Prostate gland (tissue), 2 donors: ENCODE measurements at regions not wholly inside any gene's neighbourhood (a gene's known extent, or its start where the extent isn't known, plus 50 kb on each side); places are given as distances from the start of the nearest gene placed in this dataset.

ENCODE experiments used
- DNase-seq: peaks from one replicate; pipeline ENCODE4 v3.0.0-alpha.2; 2019; ENCODE audit warnings: low spot score
- H3K27ac ChIP-seq, 2 donors: fragments of 200-600 bp; sonication (generic); 2 replicates each; pipeline ENCODE4 v1.5.1; 2017 to 2019
- H3K27me3 ChIP-seq: fragments of 200-600 bp; sonication (generic); replicated peaks from 2 replicates; pipeline ENCODE4 v1.5.1; 2019; ENCODE audit not compliant: insufficient read depth
- H3K36me3 ChIP-seq, 2 donors: fragments of 200-600 bp; sonication (generic); 1 replicate in 1 of 2; 2 replicates in 1 of 2; pipeline versions ENCODE4 v1.5.1 to v1.8.1; 2017 to 2019
- H3K4me1 ChIP-seq: fragments of 200-600 bp; sonication (generic); replicated peaks from 2 replicates; pipeline ENCODE4 v1.5.1; 2019
- H3K4me3 ChIP-seq, 2 donors: fragments of 200-600 bp; sonication (generic); 2 replicates each; pipeline ENCODE4 v1.5.1; 2017 to 2019
- H3K9me3 ChIP-seq: fragments of 200-600 bp; sonication (generic); 2 replicates; pipeline ENCODE4 v1.5.1; 2017
- CTCF ChIP-seq, 4 experiments: fragments of 200-600 bp in 2 of 4; fragments of 450-650 bp in 2 of 4; sonication (generic) in 2 of 4; IDR thresholded peaks; 1 replicate in 3 of 4; 2 replicates in 1 of 4; pipeline ENCODE4 v1.5.1; 2016 to 2019; ENCODE audit warnings: antibody characterized with exemption in 4 of 4, mild to moderate bottlenecking in 2 of 4, moderate library complexity in 2 of 4
- POLR2A ChIP-seq: fragments of 450-650 bp; IDR thresholded peaks from one replicate; pipeline ENCODE4 v1.6.1; 2016; ENCODE audit warnings: antibody characterized with exemption, mild to moderate bottlenecking
- POLR2AphosphoS5 ChIP-seq: sonication (generic); formaldehyde crosslinking; IDR thresholded peaks from one replicate; pipeline ENCODE4 v1.6.1; 2017; ENCODE audit warnings: antibody characterized with exemption
- WGBS: methylation state at CpG from one replicate; pipeline ENCODE4 v1.1.5; 2018; 5-methylcytosine and 5-hydroxymethylcytosine counted together
- intact Hi-C: fragments of 100-400 bp; cut with DNase I; formaldehyde crosslinking; loops from one replicate; pipeline ENCODE4 v1.14.2; 2022

DNA sequence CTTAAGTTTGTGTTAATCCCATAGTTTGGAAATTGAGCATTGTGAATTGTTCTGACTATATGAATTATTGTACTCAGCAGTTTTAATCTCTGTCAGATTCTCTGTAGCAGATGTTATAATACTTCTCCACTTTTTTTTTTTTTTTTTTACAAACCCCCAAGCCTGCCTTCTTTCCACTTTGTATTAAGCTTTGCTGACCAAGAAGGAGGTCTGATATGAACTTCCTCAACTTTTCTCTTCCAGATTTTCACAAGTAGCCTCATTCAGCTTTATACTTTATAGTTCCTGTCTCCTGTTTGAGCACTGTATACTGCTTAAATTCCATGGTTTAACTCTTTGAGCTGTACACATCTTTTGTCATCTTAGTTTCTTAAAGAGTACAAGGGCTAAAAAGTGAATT lies 105.0 kb downstream of the HAUS1 start:
- H3K27ac ChIP-seq, result no peak overlapping the region
- no peaks in the 10 kb centered on the region for H3K36me3 ChIP-seq
- no peaks in the 10 kb centered on the region for H3K4me1 ChIP-seq
- no peak for DNase-seq
- intact Hi-C loops, result no loop called here
- H3K27me3 ChIP-seq, result no peaks in the 10 kb centered on the region
- no peaks in the 10 kb centered on the region for H3K9me3 ChIP-seq
- H3K4me3 ChIP-seq, result no peak overlapping the region
- TF ChIP-seq POLR2AphosphoS5 (no peak), CTCF (IDR thresholded peaks at IDR 0.05) (no peak), POLR2A (no peak)

GRCh38 chr18:46211816-46212215 lies 107.6 kb downstream of the HAUS1 start:
- no peaks in the 10 kb centered on the region for H3K27me3 ChIP-seq
- no peaks in the 10 kb centered on the region for H3K9me3 ChIP-seq
- intact Hi-C loops, result no loop called here
- no peak for TF ChIP-seq POLR2AphosphoS5
- TF ChIP-seq POLR2A, result no peak
- no peak for TF ChIP-seq CTCF (IDR thresholded peaks at IDR 0.05)
- H3K4me3 ChIP-seq, result no peak overlapping the region
- H3K36me3 ChIP-seq, result no peaks in the 10 kb centered on the region
- WGBS, result 37% methylated on average over 1 of the region's 1 CpG
- no peak overlapping the region for H3K27ac ChIP-seq
- DNase-seq, result no peak
- no peaks in the 10 kb centered on the region for H3K4me1 ChIP-seq

GRCh38 chr18:46212398-46212797 lies 108.2 kb downstream of the HAUS1 start:
- WGBS, result 96% methylated on average over 2 of the region's 2 CpGs
- H3K4me3 ChIP-seq, result no peak overlapping the region
- DNase-seq, result no peak
- no peaks in the 10 kb centered on the region for H3K36me3 ChIP-seq
- H3K9me3 ChIP-seq, result no peaks in the 10 kb centered on the region
- H3K27ac ChIP-seq, result no peak overlapping the region
- no peaks in the 10 kb centered on the region for H3K4me1 ChIP-seq
- H3K27me3 ChIP-seq, result no peaks in the 10 kb centered on the region
- TF ChIP-seq POLR2AphosphoS5 (no peak), POLR2A (no peak), CTCF (IDR thresholded peaks at IDR 0.05) (no peak)
- intact Hi-C loops, result no loop called here

DNA sequence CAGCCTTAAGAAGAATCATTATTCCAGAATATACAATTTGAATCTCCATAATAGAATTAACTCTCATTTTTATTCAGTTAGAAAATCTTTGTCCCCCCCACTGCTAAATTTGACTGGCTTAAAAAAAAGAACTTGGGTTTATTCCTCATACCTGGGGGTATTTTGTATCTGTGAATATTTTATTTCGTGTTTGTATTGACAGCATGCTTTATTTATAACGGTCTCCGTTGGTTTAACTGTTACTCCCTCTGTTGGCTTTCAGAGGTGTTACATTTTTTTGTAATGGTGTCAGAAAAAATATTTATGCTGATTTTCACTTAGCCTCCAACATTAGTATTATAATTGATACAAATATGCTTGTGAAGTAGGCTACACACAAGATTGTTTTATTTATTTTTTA lies 109.1 kb downstream of the HAUS1 start:
- no peaks in the 10 kb centered on the region for H3K36me3 ChIP-seq
- no peaks in the 10 kb centered on the region for H3K27me3 ChIP-seq
- intact Hi-C loops, result no loop called here
- no peak for TF ChIP-seq POLR2AphosphoS5
- no peak for TF ChIP-seq POLR2A
- H3K4me3 ChIP-seq, result no peak overlapping the region
- 75% methylated on average over 3 of the region's 3 CpGs for WGBS
- no peak for DNase-seq
- H3K4me1 ChIP-seq, result no peaks in the 10 kb centered on the region
- H3K9me3 ChIP-seq, result no peaks in the 10 kb centered on the region
- H3K27ac ChIP-seq, result no peak overlapping the region

DNA sequence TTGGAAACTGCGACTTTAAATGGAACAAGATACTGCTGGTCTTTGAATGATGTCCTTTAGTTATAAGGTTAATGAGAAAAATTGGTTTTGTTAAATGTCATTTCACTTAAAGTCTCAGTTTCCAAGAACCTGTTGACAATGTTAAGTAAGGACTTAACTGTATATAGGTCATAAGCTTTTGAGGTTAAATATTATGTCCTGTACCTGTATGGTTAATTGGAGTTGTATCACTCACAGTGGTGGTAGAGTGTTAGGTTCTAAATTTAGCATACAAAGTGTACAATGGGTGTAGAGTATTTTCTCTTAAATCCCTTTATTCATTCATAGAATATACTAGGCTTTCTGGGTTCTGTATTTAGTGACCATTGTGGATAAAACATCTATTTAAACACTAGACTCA lies 110.2 kb downstream of the HAUS1 start:
- H3K36me3 ChIP-seq, result no peaks in the 10 kb centered on the region
- WGBS, result 96% methylated on average over 1 of the region's 1 CpG
- H3K27me3 ChIP-seq, result no peaks in the 10 kb centered on the region
- DNase-seq, result no peak
- H3K9me3 ChIP-seq, result no peaks in the 10 kb centered on the region
- TF ChIP-seq POLR2AphosphoS5, result no peak
- no peak for TF ChIP-seq POLR2A
- no peaks in the 10 kb centered on the region for H3K4me1 ChIP-seq
- H3K4me3 ChIP-seq, result no peak overlapping the region
- H3K27ac ChIP-seq, result no peak overlapping the region
- intact Hi-C loops, result no loop called here

DNA sequence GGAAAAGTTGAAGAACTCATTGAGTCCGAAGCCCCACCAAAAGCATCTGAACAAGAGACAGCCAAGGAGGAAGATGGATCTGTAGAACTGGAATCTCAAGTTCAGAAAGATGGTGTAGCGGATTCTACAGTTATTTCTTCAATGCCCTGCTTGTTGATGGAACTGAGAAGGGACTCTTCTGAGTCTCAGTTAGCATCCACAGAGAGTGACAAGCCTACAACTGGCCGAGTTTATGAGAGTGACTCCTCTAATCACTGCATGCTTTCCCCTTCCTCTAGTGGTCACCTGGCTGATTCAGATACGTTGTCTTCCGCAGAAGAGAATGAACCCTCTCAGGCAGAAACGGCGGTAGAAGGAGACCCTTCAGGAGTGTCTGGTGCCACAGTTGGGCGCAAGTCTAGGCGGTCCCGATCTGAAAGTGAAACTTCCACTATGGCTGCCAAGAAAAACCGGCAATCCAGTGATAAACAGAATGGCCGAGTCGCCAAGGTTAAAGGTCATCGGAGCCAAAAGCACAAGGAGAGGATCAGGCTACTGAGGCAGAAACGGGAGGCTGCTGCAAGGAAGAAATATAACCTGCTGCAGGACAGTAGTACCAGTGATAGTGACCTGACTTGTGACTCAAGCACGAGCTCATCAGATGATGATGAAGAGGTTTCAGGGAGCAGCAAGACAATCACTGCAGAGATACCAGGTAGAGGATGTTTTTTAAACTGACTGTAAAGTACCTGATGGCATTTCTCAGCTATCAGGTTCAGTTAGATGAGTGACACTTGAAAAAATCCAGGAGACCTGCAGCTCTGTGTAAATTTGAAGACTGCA lies 111.9 kb downstream of the HAUS1 start:
- no peaks in the 10 kb centered on the region for H3K4me1 ChIP-seq
- H3K4me3 ChIP-seq, result no peak overlapping the region
- no peak overlapping the region for H3K27ac ChIP-seq
- DNase-seq, result no peak
- intact Hi-C loops, result no loop called here
- 95% methylated on average over 16 of the region's 16 CpGs for WGBS
- TF ChIP-seq POLR2A (no peak), POLR2AphosphoS5 (no peak), CTCF (IDR thresholded peaks at IDR 0.05) (no peak)
- H3K9me3 ChIP-seq, result no peaks in the 10 kb centered on the region
- H3K27me3 ChIP-seq, result no peaks in the 10 kb centered on the region
- no peaks in the 10 kb centered on the region for H3K36me3 ChIP-seq
